Inflammatory macrophage treated with lipopolysaccharide for 4 hours (primary cell): ENCODE measurements at regions not wholly inside any gene's neighbourhood (a gene's known extent, or its start where the extent isn't known, plus 50 kb on each side); places are given as distances from the start of the nearest gene placed in this dataset.

Experiments
- DNase-seq: peaks from one replicate; pipeline ENCODE4 v3.0.0-alpha.2; 2020

DNA sequence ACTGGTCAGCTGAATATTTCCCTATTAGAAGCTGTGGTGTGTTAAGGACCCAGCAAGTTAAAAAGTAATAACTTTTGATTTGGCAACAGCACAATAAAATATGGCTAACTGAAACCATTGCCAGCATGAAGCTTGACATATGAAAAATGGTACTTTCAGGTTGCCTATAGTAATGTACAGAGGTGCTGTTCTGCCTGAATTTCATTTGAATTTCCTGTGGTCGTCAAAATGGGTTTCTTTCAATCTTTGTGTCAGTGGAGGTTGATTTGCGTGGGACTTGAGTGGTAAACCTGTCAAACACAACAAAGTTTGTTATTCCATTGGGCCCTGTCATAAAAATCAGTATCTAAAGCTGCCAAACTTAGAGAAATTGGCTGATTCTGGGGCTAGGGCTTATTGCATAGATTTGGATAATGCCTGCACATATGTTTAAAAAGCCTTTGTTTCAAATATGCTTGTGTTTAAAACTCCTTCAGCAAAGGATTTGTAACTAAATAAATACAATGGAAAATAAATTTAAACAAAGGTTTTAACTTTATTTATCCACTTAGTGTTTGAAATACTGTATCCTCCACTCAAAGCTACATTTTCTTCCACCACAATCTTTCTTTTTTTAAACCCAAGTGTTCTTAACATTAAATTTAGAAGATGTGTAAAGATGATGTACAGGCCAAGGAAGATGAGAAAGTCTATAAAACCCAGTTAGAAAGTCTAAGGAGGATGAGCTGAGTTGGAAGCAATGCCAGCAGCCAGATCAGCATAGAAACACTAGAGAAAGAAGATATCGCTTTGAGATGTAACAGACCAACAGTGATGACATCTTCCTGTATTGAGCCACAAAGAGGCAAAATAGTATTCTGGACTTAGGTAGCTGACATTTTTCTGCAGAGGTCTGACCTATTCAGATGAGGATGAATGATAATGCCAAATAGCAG, 134.8 kb upstream of the GIMD1 start:
- no peak for DNase-seq

DNA sequence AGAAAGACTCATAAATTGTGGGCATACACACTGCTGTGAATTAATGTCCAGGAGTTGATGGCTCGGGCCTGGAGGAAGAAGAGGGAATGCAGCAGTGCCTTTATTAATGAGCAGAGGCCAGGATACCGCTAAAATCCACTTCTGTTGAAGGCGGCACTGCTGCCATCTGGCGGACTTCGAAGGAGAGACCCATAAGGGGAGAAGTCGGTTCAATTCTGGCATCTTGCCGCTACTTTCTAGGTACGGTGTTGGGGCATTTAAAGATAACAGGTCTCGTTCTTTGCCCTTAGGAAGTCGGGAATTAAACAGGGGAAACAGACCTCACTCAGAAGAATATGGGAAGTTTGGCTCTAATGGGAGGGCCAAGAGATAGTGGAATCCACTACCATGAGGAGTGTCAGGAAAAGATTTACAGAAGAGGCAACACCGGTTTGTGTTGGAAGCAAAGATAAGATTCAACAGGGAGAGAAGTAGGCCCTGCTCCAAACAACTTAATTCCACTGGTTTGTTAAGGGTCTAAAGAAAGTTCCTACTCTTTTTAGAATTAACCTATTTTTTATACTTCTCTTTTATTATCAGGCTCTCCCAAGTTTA, 133.6 kb upstream of the GIMD1 start:
- DNase-seq, result peak; percentile 47

DNA sequence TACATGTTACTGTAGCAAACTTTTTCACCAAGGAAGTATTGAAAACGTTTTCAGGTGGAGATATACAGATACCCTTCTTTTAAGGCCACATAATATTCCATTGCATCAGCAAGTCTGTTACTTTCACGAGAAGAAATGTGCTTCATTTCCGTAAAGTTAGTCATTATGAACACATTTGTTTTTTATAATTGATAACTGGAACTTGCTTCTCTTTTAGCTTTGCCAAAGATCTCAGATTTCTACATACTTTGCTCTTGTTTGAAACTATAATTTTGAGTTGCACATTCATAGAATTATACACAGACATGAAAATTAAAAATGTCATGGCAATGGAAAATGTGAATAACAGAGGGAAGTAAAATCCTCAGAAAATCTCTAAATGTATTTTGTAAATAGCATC, 128.7 kb upstream of the GIMD1 start:
- no peak for DNase-seq

- DNase-seq, result no peak
These were observed 127.5 kb upstream of the GIMD1 start for GRCh38 chr4:106496061-106496460.

GRCh38 chr4:106495476-106495875, 126.9 kb upstream of the GIMD1 start:
- no peak for DNase-seq

DNA sequence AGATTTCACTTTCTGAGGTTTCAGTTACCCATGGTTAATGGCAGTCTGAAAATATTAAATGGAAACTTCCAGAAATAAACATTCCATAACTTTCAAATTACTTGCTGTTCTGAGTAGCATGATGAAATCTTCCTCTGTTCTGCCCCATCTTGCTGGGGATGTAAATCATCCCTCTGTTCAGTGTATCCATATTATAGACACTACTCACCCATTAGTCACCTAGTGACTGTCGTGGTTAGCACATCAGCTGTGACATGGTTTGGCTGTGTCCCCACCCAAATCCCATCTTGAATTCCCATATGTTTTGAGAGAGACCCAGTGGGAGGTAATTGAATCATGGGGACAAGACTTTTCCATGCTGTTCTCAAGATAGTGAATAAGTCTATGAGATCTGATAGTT, 125.5 kb upstream of the GIMD1 start:
- DNase-seq, result no peak

GRCh38 chr4:106493086-106493485, 124.5 kb upstream of the GIMD1 start:
- DNase-seq, result no peak

DNA sequence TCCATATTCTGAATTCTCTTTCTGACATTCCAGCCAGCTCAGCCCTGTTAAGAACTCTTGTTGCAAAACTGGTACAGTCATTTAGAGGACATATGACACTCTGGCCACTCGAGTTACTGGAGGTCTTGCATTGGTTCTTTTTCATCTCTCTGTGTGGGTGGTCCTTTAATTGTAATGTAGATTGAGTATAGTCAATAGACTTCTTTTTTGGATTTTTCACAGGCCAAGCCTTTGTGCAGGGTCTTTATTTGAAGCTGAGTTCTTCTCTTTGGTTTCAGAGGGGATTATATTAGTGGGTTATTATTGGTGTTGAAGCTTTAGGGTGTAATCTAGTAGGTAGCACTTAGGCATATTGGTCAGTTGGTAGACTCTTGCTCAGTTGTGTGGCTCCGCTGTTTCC, 118.0 kb upstream of the GIMD1 start:
- DNase-seq, result no peak

- DNase-seq, result no peak
These were observed 113.2 kb upstream of the GIMD1 start for GRCh38 chr4:106481801-106482200.

- DNase-seq, result no peak
These were observed 109.6 kb upstream of the GIMD1 start for GRCh38 chr4:106478152-106478551.

- no peak for DNase-seq
These were observed 108.2 kb upstream of the GIMD1 start for GRCh38 chr4:106476741-106477140.

DNA sequence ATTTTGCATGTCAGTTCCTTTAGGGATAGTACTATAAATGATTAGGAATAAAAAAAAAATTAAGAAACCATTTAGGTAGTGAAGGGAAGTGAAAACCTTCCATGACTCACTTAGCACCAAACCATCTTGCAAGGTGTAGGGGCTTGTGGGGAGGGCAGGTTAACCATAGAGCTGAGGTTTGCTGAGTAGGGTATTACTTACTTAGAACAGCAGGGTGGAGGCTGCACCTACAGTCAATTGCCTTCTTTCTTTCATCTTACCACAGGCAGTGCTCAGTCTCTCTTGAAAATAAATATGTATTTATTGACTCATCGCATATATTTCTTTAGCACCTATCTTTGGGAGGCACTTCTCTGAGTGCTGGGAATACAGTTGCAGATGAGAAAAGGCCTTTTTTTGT, 104.9 kb upstream of the GIMD1 start:
- DNase-seq, result no peak

DNA sequence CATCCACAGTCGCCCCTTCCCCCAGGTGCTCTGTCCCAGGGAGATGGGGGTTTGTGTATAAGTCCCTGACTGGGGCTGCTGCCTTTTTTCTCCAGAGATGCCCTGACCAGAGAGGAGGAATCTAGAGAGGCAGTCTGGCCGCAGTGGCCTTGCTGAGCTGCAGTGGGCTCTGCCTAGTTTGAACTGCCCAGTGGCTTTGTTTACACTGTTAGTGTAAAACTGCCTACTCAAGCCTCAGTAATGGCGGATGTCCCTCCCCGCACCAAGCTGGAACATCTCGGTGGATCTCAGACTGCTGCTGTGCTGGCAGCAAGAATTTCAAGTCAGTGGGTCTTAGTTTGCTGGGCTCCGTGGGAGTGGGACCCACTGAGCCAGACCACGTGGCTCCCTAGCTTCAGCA, 102.6 kb upstream of the GIMD1 start:
- no peak for DNase-seq

DNA sequence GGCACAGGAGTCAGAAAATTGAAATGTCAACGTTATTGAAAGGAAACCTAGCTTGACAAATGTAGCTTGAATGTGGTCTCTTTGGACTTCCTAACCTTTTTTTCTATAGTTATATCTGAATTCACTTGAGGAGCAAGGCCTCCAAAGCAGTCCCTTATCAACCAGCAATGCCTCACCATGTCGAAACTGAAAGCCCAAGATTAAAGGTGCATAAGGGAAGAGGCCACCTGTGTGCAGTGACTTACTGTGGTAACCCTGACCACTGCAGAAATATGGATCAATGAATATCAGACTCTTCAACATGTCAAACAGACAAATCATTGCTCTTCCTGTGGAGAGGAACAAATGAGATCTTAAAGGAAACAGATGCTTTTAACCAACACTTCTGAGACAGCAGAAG, 95.0 kb upstream of the GIMD1 start:
- DNase-seq, result no peak

GRCh38 chr4:106454581-106454980, 86.0 kb upstream of the GIMD1 start:
- no peak for DNase-seq

DNA sequence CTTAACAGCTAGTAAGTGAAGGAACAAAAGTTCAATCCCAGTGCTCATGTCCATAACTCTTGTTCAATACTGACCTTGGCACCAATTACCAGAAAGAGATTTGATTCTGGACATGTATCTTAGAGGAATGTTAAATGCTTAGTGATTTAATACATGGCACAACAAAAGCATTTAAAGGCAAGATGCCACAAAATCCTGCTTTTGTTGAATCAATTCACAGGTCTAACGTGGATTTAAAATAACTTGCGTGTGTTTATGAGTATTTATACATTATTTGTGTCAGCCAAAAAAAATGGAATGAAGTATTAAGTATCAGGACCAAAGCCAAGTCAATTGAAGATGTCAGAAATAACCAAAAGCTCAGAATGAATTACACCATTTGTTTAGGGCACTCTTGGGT, 85.4 kb upstream of the GIMD1 start:
- no peak for DNase-seq

- DNase-seq, result no peak
These were observed 82.5 kb upstream of the GIMD1 start for GRCh38 chr4:106451091-106451490.

DNA sequence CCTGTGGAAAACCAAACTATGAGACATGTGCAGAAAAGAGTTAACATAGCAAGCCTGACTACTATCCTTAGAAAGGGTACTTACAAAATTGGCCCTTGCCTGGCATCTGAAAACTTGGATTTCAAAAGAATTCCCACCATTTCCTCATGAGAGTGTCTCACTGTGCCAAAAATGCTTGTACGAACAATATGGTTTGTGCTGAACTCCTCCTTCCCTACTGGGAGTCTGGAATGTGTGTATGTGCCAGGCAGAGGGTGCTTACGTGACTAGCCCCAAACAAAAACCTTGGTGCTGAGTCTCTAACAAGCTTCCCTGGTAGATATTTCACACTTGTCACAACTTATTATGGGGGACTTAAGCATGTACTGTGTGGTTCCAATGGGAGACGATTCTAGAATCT, 81.7 kb upstream of the GIMD1 start:
- no peak for DNase-seq

DNA sequence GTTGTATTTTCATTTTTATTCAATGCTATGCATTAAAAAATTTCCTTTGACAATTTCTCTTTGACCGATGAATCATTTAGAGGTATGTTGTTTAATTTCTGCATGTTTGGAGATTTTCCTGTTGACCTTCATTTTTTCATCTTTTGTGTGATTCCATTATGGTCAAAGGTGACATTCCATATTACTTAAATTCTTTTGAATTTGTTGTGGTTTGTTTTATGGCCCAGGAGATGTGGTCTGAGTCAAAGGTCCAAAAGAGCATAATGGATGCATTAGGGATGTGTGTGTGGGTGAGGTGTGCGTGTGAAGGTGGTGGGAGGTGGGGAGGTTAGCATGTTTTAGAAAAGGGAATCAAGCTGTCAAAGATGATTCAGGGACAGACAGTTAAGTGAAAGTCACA, 76.0 kb upstream of the GIMD1 start:
- DNase-seq, result no peak

GRCh38 chr4:106430797-106431196, 62.2 kb upstream of the GIMD1 start:
- DNase-seq, result no peak

- no peak for DNase-seq
These were observed 61.3 kb upstream of the GIMD1 start for GRCh38 chr4:106429885-106430284.

DNA sequence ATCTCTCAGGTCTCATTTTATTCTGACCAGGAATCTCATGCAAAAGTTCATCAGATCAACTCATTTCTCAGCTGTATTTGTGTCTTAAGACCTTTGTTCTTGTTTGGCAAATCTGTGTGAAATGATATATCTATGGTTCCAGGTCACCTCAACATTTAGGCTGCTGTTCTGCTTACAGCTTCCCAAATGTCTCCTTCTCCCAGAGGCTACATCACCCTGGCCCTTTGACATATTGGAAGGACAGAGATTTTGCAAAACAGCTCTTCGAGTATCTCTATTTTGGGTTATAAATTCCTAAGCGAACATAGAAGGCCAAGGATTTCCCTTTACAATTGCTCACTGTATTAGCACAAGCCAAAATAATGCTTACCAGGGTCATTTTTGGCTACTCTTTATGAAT, 57.5 kb upstream of the GIMD1 start:
- DNase-seq, result no peak

DNA sequence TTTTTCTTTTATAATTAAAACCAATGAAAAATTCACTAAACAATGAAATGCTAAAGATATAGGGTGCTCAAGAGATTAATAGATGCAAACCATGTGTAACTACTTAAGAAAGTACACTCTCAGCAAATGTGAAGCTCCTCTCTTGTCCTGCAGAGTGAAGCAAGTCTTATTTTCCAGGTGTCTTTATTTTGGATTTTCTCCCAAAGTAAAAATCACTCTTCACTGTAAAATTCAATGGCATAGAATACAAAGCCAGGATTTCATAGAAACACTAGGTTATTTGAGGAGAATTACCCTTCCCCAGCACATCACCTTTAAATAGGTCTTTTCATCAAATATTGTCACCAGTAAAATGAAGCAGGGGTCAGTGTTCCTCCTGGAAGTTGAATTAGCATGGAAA, 57.0 kb upstream of the GIMD1 start:
- no peak for DNase-seq

DNA sequence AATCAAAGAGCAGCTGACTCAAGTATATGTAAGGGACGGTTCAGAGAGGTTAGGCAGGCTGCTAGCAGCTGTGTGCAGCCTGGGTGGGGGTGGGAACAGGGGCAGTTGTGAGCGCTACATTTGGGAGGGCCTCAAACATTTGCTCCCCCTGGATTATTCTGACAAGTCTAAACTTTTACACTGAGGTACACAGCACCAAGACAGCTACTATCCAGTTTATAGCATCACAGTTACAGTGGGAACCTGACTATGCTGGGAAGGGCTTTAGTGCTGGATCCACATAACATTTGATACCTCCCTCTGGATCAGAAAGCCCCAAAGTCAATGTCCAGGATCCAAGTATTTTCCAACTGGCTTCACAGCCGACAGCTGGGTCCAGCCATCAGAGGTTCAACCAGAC, 55.8 kb upstream of the GIMD1 start:
- no peak for DNase-seq

DNA sequence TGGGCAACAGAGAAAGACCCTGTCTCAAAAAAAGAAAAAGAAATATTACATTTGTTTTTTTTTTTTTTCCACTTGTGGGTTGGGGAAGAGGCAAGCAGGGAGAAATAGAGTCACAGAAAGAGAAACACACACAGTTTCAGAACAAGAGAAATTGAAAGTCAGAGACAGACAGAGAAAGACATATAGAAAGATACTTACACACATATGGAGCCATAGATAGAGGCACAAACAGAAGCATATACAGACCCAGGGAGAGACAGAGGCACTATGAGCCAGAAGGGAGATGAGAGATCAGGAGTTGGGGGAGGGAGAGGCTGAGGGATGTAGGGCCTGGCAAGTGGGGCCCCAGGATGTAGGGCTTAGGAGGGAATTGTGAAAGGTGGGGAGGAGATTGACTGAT, 55.2 kb upstream of the GIMD1 start:
- no peak for DNase-seq
